Hematopoietic multipotent progenitor cell treated with erythropoietin and hydrocortisone succinate and interleukin-3 and kit ligand, for 6 days (in vitro differentiated cells): ENCODE measurements at regions not wholly inside any gene's neighbourhood (a gene's known extent, or its start where the extent isn't known, plus 50 kb on each side); places are given as distances from the start of the nearest gene placed in this dataset.
A peak's percentile ranks its signal among the peaks of the same experiment; 100 is the strongest.
"Not testable (repeated sequence)": the region's sequence is repeated elsewhere in the genome, so short reads cannot be mapped to it uniquely, and the experiment has no call there.

ENCODE experiments used
- DNase-seq: peaks from one replicate; pipeline ENCODE4 v3.0.0-alpha.2; 2015

- DNase-seq = no peak
Measured at GRCh38 chr20:11496380-11496779, 421.3 kb upstream of the BTBD3 start.

- DNase-seq = no peak
Measured at GRCh38 chr20:11497545-11497944, 420.1 kb upstream of the BTBD3 start.

- no peak for DNase-seq
Measured at GRCh38 chr20:11499101-11499634, 418.5 kb upstream of the BTBD3 start.

- DNase-seq = peak; percentile 45
Measured at GRCh38 chr20:11502061-11502460, 415.6 kb upstream of the BTBD3 start.

- no peak for DNase-seq
Measured at GRCh38 chr20:11502671-11503070, 415.0 kb upstream of the BTBD3 start.

GRCh38 chr20:11509776-11510175 lies 407.9 kb upstream of the BTBD3 start:
- DNase-seq = no peak

GRCh38 chr20:11511821-11512220 lies 405.9 kb upstream of the BTBD3 start:
- DNase-seq = peak; percentile 27

GRCh38 chr20:11513241-11513745 lies 404.4 kb upstream of the BTBD3 start:
- not testable (repeated sequence) for DNase-seq

GRCh38 chr20:11516448-11516847 lies 401.2 kb upstream of the BTBD3 start:
- no peak for DNase-seq

GRCh38 chr20:11520596-11520995 lies 397.1 kb upstream of the BTBD3 start:
- DNase-seq = no peak

GRCh38 chr20:11521476-11522365 lies 396.0 kb upstream of the BTBD3 start:
- DNase-seq = no peak

- no peak for DNase-seq
Measured at GRCh38 chr20:11522366-11522741, 395.3 kb upstream of the BTBD3 start.

GRCh38 chr20:11529047-11529446 lies 388.6 kb upstream of the BTBD3 start:
- DNase-seq = no peak

GRCh38 chr20:11537032-11537431 lies 380.7 kb upstream of the BTBD3 start:
- DNase-seq = no peak

GRCh38 chr20:11539450-11539849 lies 378.2 kb upstream of the BTBD3 start:
- DNase-seq = no peak

GRCh38 chr20:11540558-11540957 lies 377.1 kb upstream of the BTBD3 start:
- DNase-seq = no peak

- no peak for DNase-seq
Measured at GRCh38 chr20:11542645-11543044, 375.0 kb upstream of the BTBD3 start.

- DNase-seq = peak; percentile 81
Measured at GRCh38 chr20:11544029-11544678, 373.5 kb upstream of the BTBD3 start.

GRCh38 chr20:11546939-11547338 lies 370.8 kb upstream of the BTBD3 start:
- DNase-seq = no peak

- DNase-seq = peak; percentile 3
Measured at GRCh38 chr20:11549172-11550103, 368.3 kb upstream of the BTBD3 start.

- no peak for DNase-seq
Measured at GRCh38 chr20:11550657-11551338, 366.9 kb upstream of the BTBD3 start.

GRCh38 chr20:11551479-11551878 lies 366.2 kb upstream of the BTBD3 start:
- no peak for DNase-seq
